B cell (primary cell): ENCODE measurements at regions not wholly inside any gene's neighbourhood (a gene's known extent, or its start where the extent isn't known, plus 50 kb on each side); places are given as distances from the start of the nearest gene placed in this dataset.
"Not testable (repeated sequence)": the region's sequence is repeated elsewhere in the genome, so short reads cannot be mapped to it uniquely, and the experiment has no call there.

Source experiments
- ATAC-seq: fragments of 200-7000 bp; cut with Tn5 transposase; one replicate; pipeline ENCODE4 v1.10.0; 2021; ENCODE audit warnings: low read depth, mild to moderate bottlenecking, moderate number of reproducible peaks, moderate library complexity
- CTCF ChIA-PET: fragments of 350-600 bp; sonication (Branson Sonifier 250); formaldehyde crosslinking; loops from one replicate; lab custom pipeline; 2021; ENCODE audit warnings: antibody characterized with exemption, inconsistent platforms; lab: Charles Lee
- POLR2A ChIA-PET: fragments of 350-600 bp; sonication (Branson Sonifier 250); formaldehyde crosslinking; loops from one replicate; lab custom pipeline; 2021; ENCODE audit warnings: antibody characterized with exemption; lab: Charles Lee
- DNase-seq: peaks from one replicate; pipeline ENCODE4 v3.0.0; 2013
- H2AFZ ChIP-seq: 2 replicates; pipeline ENCODE4 v1.6.1; 2012; ENCODE audit warnings: mild to moderate bottlenecking, low read depth, low read length; ENCODE audit not compliant: insufficient read depth, poor library complexity, severe bottlenecking
- H3K27ac ChIP-seq, 2 donors: 1 replicate in 1 of 2; 2 replicates in 1 of 2; pipeline ENCODE4 v1.5.1; 2012 to 2013; ENCODE audit warnings: low read length in 2 of 2, mild to moderate bottlenecking in 2 of 2, moderate library complexity in 1 of 2
- H3K27me3 ChIP-seq, 4 experiments: fragments of 200-600 bp in 1 of 4; sonication (generic) in 1 of 4; replicated peaks in 1 of 4; 1 replicate in 2 of 4; 2 replicates in 2 of 4; pipeline versions ENCODE4 v1.6.1 to v1.7.0; 2013 to 2016; ENCODE audit warnings: low read length in 3 of 4, mild to moderate bottlenecking in 2 of 4, mixed read lengths in 1 of 4, moderate library complexity in 1 of 4; ENCODE audit not compliant: insufficient read depth in 4 of 4, control insufficient read depth in 3 of 4; ENCODE audit errors: control extremely low read depth in 1 of 4
- H3K36me3 ChIP-seq, 2 experiments: replicated peaks in 1 of 2; 1 replicate in 1 of 2; 2 replicates in 1 of 2; pipeline versions ENCODE4 v1.6.1 to v1.7.1; 2013; ENCODE audit warnings: low read length in 1 of 2; ENCODE audit not compliant: insufficient read depth in 2 of 2, control insufficient read depth in 1 of 2; ENCODE audit errors: control extremely low read depth in 1 of 2, extremely low read depth in 1 of 2
- H3K4me1 ChIP-seq, 2 donors: fragments of 200-600 bp in 1 of 2; sonication (generic) in 1 of 2; 1 replicate in 1 of 2; 2 replicates in 1 of 2; pipeline versions ENCODE4 v1.5.1 to v1.6.1; 2013 to 2017; ENCODE audit warnings: low read length in 2 of 2; ENCODE audit not compliant: control insufficient read depth in 2 of 2, insufficient read depth in 2 of 2
- H3K4me2 ChIP-seq: replicated peaks from 2 replicates; pipeline ENCODE3; 2012; ENCODE audit warnings: mild to moderate bottlenecking, low read depth, low read length; ENCODE audit not compliant: poor library complexity, severe bottlenecking
- H3K4me3 ChIP-seq, 5 experiments: fragments of 200-600 bp in 1 of 5; sonication (generic) in 1 of 5; 1 replicate in 3 of 5; 2 replicates in 2 of 5; pipeline versions ENCODE4 v1.5.1 to v1.7.0; 2011 to 2016; ENCODE audit warnings: low read length in 4 of 5, mild to moderate bottlenecking in 4 of 5, low read depth in 2 of 5, control low read depth in 1 of 5, moderate library complexity in 1 of 5; ENCODE audit not compliant: insufficient read depth in 1 of 5; ENCODE audit errors: control extremely low read depth in 1 of 5, extremely low read depth in 1 of 5
- H3K79me2 ChIP-seq: fragments of 200-600 bp; sonication (generic); one replicate; pipeline ENCODE4 v1.6.0; 2016; ENCODE audit warnings: low read length; ENCODE audit not compliant: control insufficient read depth, insufficient read depth
- H3K9ac ChIP-seq: fragments of 200-600 bp; sonication (generic); 2 replicates; pipeline ENCODE4 v1.6.1; 2017; ENCODE audit warnings: mild to moderate bottlenecking, low read length, moderate library complexity
- H3K9me3 ChIP-seq, 3 donors: one replicate each; pipeline versions ENCODE4 v1.6.1 to v1.7.1; 2013; ENCODE audit warnings: low read length in 2 of 3; ENCODE audit not compliant: control insufficient read depth in 2 of 3, insufficient read depth in 1 of 3; ENCODE audit errors: control extremely low read depth in 1 of 3
- H4K20me1 ChIP-seq: 2 replicates; pipeline ENCODE4 v1.6.0; 2012; ENCODE audit warnings: mild to moderate bottlenecking, low read length; ENCODE audit not compliant: insufficient read depth, control insufficient read depth, poor library complexity, severe bottlenecking
- H3K27ac Mint-ChIP-seq: one replicate; pipeline ENCODE4 v1.8.0; 2021; ENCODE audit warnings: mixed read lengths
- H3K27me3 Mint-ChIP-seq: one replicate; pipeline ENCODE4 v1.8.0; 2021; ENCODE audit warnings: mixed read lengths
- H3K4me1 Mint-ChIP-seq: one replicate; pipeline ENCODE4 v1.8.0; 2021; ENCODE audit warnings: mixed read lengths
- H3K4me3 Mint-ChIP-seq: one replicate; pipeline ENCODE4 v1.8.0; 2021; ENCODE audit warnings: mixed read lengths
- H3K9me3 Mint-ChIP-seq: one replicate; pipeline ENCODE4 v1.8.0; 2022; ENCODE audit warnings: mixed read lengths; ENCODE audit not compliant: insufficient read depth
- EZH2 ChIP-seq: IDR thresholded peaks from 2 replicates; pipeline ENCODE4 v1.6.1; 2012; ENCODE audit warnings: borderline replicate concordance, low read depth, mild to moderate bottlenecking, moderate library complexity, low read length; ENCODE audit not compliant: insufficient read depth, poor library complexity, severe bottlenecking
- whole genome bisulfite sequencing: methylation state at CpG from one replicate; pipeline ENCODE4 v1.1.5; 2013; ENCODE audit warnings: missing lambda C conversion rate; ENCODE audit not compliant: insufficient coverage; 5-methylcytosine and 5-hydroxymethylcytosine counted together
- intact Hi-C: fragments of 100-400 bp; cut with micrococcal nuclease; formaldehyde crosslinking; loops from one replicate; pipeline ENCODE4 v1.10.0; 2022
- TF ChIP-seq, protein P1 (sequence below): fragments of 200-600 bp; IDR thresholded peaks from one replicate; pipeline ENCODE4 v1.8.0; 2022; ENCODE audit warnings: antibody characterized with exemption, mild to moderate bottlenecking

- POLR2A ChIA-PET = no interaction called here
- H3K4me3 ChIP-seq = no peak overlapping the region
- WGBS = 93% methylated on average over 2 of the region's 6 CpGs
- intact Hi-C loops = no loop called here
- H3K9me3 ChIP-seq = peaks cover 0 to 4% (median 0%) of the 10 kb centered on the region in 3 donors
- H3K4me1 ChIP-seq = no peaks in the 10 kb centered on the region
- ATAC-seq (no peak), DNase-seq (no peak)
- H3K9me3 Mint-ChIP-seq = peaks cover 6% of the 10 kb centered on the region
- H3K9ac ChIP-seq = no peak overlapping the region
- no peak overlapping the region for H3K27ac Mint-ChIP-seq
- TF ChIP-seq EZH2 = no peak
- TF ChIP-seq, protein P1, sequence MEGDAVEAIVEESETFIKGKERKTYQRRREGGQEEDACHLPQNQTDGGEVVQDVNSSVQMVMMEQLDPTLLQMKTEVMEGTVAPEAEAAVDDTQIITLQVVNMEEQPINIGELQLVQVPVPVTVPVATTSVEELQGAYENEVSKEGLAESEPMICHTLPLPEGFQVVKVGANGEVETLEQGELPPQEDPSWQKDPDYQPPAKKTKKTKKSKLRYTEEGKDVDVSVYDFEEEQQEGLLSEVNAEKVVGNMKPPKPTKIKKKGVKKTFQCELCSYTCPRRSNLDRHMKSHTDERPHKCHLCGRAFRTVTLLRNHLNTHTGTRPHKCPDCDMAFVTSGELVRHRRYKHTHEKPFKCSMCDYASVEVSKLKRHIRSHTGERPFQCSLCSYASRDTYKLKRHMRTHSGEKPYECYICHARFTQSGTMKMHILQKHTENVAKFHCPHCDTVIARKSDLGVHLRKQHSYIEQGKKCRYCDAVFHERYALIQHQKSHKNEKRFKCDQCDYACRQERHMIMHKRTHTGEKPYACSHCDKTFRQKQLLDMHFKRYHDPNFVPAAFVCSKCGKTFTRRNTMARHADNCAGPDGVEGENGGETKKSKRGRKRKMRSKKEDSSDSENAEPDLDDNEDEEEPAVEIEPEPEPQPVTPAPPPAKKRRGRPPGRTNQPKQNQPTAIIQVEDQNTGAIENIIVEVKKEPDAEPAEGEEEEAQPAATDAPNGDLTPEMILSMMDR = no peak
- no peak overlapping the region for H3K4me3 Mint-ChIP-seq
- H3K27me3 Mint-ChIP-seq = no peaks in the 10 kb centered on the region
- no peak overlapping the region for H3K4me2 ChIP-seq
- no peak overlapping the region for H3K27ac ChIP-seq
- H3K27me3 ChIP-seq = no peaks in the 10 kb centered on the region
- no peaks in the 10 kb centered on the region for H3K79me2 ChIP-seq
- no peaks in the 10 kb centered on the region for H3K36me3 ChIP-seq
- no peak overlapping the region for H2AFZ ChIP-seq
- CTCF ChIA-PET = no interaction called here
- no peaks in the 10 kb centered on the region for H4K20me1 ChIP-seq
- no peaks in the 10 kb centered on the region for H3K4me1 Mint-ChIP-seq
Observed at GRCh38 chr14:84483072-84483420, 1046.9 kb upstream of the FLRT2 start.

- H3K79me2 ChIP-seq, POLR2A ChIA-PET: not testable (repeated sequence)
Observed at GRCh38 chr14:84484243-84484642, 1045.7 kb upstream of the FLRT2 start.

More at GRCh38 chr14:84484243-84484642, 1045.7 kb upstream of the FLRT2 start:
- H3K27ac ChIP-seq, H3K9me3 ChIP-seq, H3K4me3 ChIP-seq, H3K4me2 ChIP-seq, H3K9ac ChIP-seq, CTCF ChIA-PET, H3K27me3 ChIP-seq, H4K20me1 ChIP-seq, ATAC-seq, H2AFZ ChIP-seq, H3K27me3 Mint-ChIP-seq, H3K9me3 Mint-ChIP-seq, H3K4me3 Mint-ChIP-seq, H3K4me1 ChIP-seq, intact Hi-C loops, H3K36me3 ChIP-seq, H3K27ac Mint-ChIP-seq, H3K4me1 Mint-ChIP-seq, DNase-seq: not testable (repeated sequence)
- WGBS = no CpG with 5 or more reads among the region's 4 CpGs
